Osteoblast (primary cell): ENCODE measurements at regions not wholly inside any gene's neighbourhood (a gene's known extent, or its start where the extent isn't known, plus 50 kb on each side); places are given as distances from the start of the nearest gene placed in this dataset.

Experiments
- DNase-seq: peaks from one replicate; pipeline ENCODE4 v3.0.0; 2011; ENCODE audit warnings: low spot score, mixed read lengths; ENCODE audit not compliant: insufficient read length; ENCODE audit errors: missing footprints
- H2AFZ ChIP-seq: 2 replicates; pipeline ENCODE4 v1.6.0; 2011; ENCODE audit warnings: mild to moderate bottlenecking, low read length
- H3K27ac ChIP-seq: 2 replicates; pipeline ENCODE4 v1.5.1; 2011; ENCODE audit warnings: mild to moderate bottlenecking, low read depth, low read length, moderate library complexity
- H3K27me3 ChIP-seq: 2 replicates; pipeline ENCODE4 v1.6.0; 2012; ENCODE audit warnings: mild to moderate bottlenecking, control low read depth, inconsistent platforms, low read length, moderate library complexity; ENCODE audit not compliant: insufficient read depth
- H3K36me3 ChIP-seq: 2 replicates; pipeline ENCODE4 v1.5.1; 2011; ENCODE audit warnings: mild to moderate bottlenecking, low read length, control low read depth, moderate library complexity; ENCODE audit not compliant: insufficient read depth
- H3K4me1 ChIP-seq: 2 replicates; pipeline ENCODE4 v1.5.1; 2011; ENCODE audit warnings: mild to moderate bottlenecking, low read length, control low read depth, moderate library complexity; ENCODE audit not compliant: insufficient read depth
- H3K4me2 ChIP-seq: 2 replicates; pipeline ENCODE4 v1.6.0; 2011; ENCODE audit warnings: mild to moderate bottlenecking, low read length; ENCODE audit not compliant: insufficient read depth
- H3K4me3 ChIP-seq: fragments of 200-600 bp; sonication (generic); 3 replicates; pipeline ENCODE4 v1.5.1; 2012; ENCODE audit warnings: mild to moderate bottlenecking, low read length, inconsistent platforms; ENCODE audit not compliant: insufficient read depth
- H3K79me2 ChIP-seq: 2 replicates; pipeline ENCODE4 v1.6.0; 2012; ENCODE audit warnings: mild to moderate bottlenecking, low read length, control low read depth, inconsistent platforms; ENCODE audit not compliant: insufficient read depth
- H3K9me3 ChIP-seq: 2 replicates; pipeline ENCODE4 v1.5.1; 2011; ENCODE audit warnings: low read depth, low read length, control low read depth
- H4K20me1 ChIP-seq: 2 replicates; pipeline ENCODE4 v1.6.0; 2012; ENCODE audit warnings: mild to moderate bottlenecking, low read length, control low read depth; ENCODE audit not compliant: insufficient read depth
- TF ChIP-seq, protein P1 (sequence below): IDR thresholded peaks from 2 replicates; pipeline ENCODE4 v1.5.1; 2011; ENCODE audit warnings: mild to moderate bottlenecking, low read depth, low read length, moderate library complexity; ENCODE audit errors: extremely low read depth

DNA sequence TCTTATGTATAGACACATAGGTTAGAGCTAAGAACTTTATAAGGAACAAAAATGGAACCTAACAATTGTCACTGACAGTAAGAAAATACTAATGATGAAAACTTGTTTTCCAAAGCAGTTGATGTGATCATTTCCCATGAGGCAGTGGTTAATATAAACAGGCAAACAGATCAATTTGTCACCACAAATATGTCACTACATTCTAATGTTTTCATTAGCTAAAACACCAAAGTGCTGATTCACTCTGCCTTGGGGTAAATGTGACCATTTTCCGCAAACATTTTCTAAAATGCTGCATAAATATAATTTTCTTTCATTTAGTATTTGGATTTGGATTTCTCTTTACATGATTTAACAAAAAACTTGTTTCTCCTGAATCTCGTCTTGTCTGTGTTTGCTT, 408.9 kb upstream of the CTSO start:
- H3K27ac ChIP-seq: no peak overlapping the region
- H3K4me2 ChIP-seq: no peak overlapping the region
- no peak overlapping the region for H3K4me3 ChIP-seq
- no peak for DNase-seq
- no peaks in the 10 kb centered on the region for H4K20me1 ChIP-seq
- H3K4me1 ChIP-seq: peaks cover 8% of the 10 kb centered on the region
- H3K36me3 ChIP-seq: no peaks in the 10 kb centered on the region
- TF ChIP-seq, protein P1, sequence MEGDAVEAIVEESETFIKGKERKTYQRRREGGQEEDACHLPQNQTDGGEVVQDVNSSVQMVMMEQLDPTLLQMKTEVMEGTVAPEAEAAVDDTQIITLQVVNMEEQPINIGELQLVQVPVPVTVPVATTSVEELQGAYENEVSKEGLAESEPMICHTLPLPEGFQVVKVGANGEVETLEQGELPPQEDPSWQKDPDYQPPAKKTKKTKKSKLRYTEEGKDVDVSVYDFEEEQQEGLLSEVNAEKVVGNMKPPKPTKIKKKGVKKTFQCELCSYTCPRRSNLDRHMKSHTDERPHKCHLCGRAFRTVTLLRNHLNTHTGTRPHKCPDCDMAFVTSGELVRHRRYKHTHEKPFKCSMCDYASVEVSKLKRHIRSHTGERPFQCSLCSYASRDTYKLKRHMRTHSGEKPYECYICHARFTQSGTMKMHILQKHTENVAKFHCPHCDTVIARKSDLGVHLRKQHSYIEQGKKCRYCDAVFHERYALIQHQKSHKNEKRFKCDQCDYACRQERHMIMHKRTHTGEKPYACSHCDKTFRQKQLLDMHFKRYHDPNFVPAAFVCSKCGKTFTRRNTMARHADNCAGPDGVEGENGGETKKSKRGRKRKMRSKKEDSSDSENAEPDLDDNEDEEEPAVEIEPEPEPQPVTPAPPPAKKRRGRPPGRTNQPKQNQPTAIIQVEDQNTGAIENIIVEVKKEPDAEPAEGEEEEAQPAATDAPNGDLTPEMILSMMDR: no peak
- peak overlapping the region; percentile 14 for H2AFZ ChIP-seq
- H3K79me2 ChIP-seq: no peaks in the 10 kb centered on the region
- no peaks in the 10 kb centered on the region for H3K9me3 ChIP-seq
- no peaks in the 10 kb centered on the region for H3K27me3 ChIP-seq

GRCh38 chr4:156347412-156348075, 393.9 kb upstream of the CTSO start:
- H3K36me3 ChIP-seq: no peaks in the 10 kb centered on the region

DNA sequence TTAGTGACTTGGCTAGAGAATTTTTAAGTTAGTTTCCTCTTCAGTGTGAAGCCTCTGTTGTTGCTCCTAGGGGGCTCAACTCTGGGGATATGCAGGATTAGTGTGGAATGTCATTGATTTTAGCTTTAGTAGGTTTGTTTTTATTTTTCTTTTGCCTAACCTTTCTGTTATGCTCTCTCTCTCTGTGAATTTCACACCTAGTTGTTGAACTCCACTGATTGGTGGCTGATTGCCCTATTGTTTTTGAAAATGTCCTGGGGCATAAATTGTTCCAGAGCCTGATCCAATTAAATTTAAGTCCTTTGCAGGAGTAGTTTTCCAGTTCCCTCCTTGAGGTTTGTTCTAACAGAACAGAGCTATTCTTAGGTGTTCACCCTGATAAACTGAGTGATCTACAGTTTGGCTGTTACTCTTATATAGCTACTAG, 393.3 kb upstream of the CTSO start:
- no peak overlapping the region for H2AFZ ChIP-seq
- no peaks in the 10 kb centered on the region for H3K36me3 ChIP-seq
- no peaks in the 10 kb centered on the region for H4K20me1 ChIP-seq
- H3K4me3 ChIP-seq: no peak overlapping the region
- DNase-seq: no peak
- no peaks in the 10 kb centered on the region for H3K27me3 ChIP-seq
- no peak overlapping the region for H3K4me2 ChIP-seq
- H3K4me1 ChIP-seq: peaks cover 9% of the 10 kb centered on the region
- H3K79me2 ChIP-seq: no peaks in the 10 kb centered on the region
- H3K27ac ChIP-seq: no peak overlapping the region
- TF ChIP-seq, protein P1: no peak
- no peaks in the 10 kb centered on the region for H3K9me3 ChIP-seq

More at GRCh38 chr4:156347412-156348075, 393.9 kb upstream of the CTSO start:
- H2AFZ ChIP-seq: no peak overlapping the region
- no peak overlapping the region for H3K4me2 ChIP-seq
- DNase-seq: no peak
- no peaks in the 10 kb centered on the region for H4K20me1 ChIP-seq
- no peak overlapping the region for H3K27ac ChIP-seq
- H3K4me1 ChIP-seq: peaks cover 9% of the 10 kb centered on the region
- H3K9me3 ChIP-seq: no peaks in the 10 kb centered on the region
- H3K79me2 ChIP-seq: no peaks in the 10 kb centered on the region
- H3K27me3 ChIP-seq: no peaks in the 10 kb centered on the region
- TF ChIP-seq, protein P1: no peak
- no peak overlapping the region for H3K4me3 ChIP-seq

GRCh38 chr4:156344397-156344796, 390.7 kb upstream of the CTSO start:
- DNase-seq: no peak
- Histone ChIP-seq H2AFZ (peak overlapping the region; percentile 41), H3K79me2 (no peaks in the 10 kb centered on the region), H4K20me1 (no peaks in the 10 kb centered on the region), H3K36me3 (no peaks in the 10 kb centered on the region), H3K27ac (no peak overlapping the region), H3K4me3 (no peak overlapping the region), H3K4me2 (no peak overlapping the region), H3K27me3 (no peaks in the 10 kb centered on the region), H3K9me3 (no peaks in the 10 kb centered on the region), H3K4me1 (peaks cover 9% of the 10 kb centered on the region)
- TF ChIP-seq, protein P1: no peak
